ENCODE measurements at regions not wholly inside any gene's neighbourhood (a gene's known extent, or its start where the extent isn't known, plus 50 kb on each side); places are given as distances from the start of the nearest gene placed in this dataset.

- DNase-seq = no peak
- Histone ChIP-seq H3K36me3 (no peaks in the 10 kb centered on the region), H3K4me3 (no peak overlapping the region), H3K9me3 (no peaks in the 10 kb centered on the region), H3K27me3 (no peaks in the 10 kb centered on the region), H3K27ac (no peak overlapping the region), H3K4me1 (peaks cover 0 to 11% (median 0%) of the 10 kb centered on the region in 12 donors)
- WGBS, 4 donors = 80 to 89% (median 85%) methylated on average over 4 of the region's 4 CpGs
- no peak for TF ChIP-seq CTCF (IDR thresholded peaks at IDR 0.05)
- TF ChIP-seq POLR2A (IDR thresholded peaks at IDR 0.05) = no peak
- no peak for ATAC-seq
- intact Hi-C loops (cut with DNase I) = no loop called here
Measured at GRCh38 chrX:3550871-3551270, 162.6 kb downstream of the PRKX start.

GRCh38 chrX:3550160-3550751 is 163.2 kb downstream of the PRKX start:
- H3K27ac ChIP-seq = no peak overlapping the region
- WGBS, 4 donors = 87 to 91% (median 88%) methylated on average over 8 of the region's 8 CpGs
- intact Hi-C loops (cut with DNase I) = no loop called here
- ATAC-seq = no peak
- no peak for DNase-seq
- H3K27me3 ChIP-seq = no peaks in the 10 kb centered on the region
- H3K9me3 ChIP-seq = no peaks in the 10 kb centered on the region
- H3K4me3 ChIP-seq = no peak overlapping the region
- no peaks in the 10 kb centered on the region for H3K36me3 ChIP-seq
- peaks cover 0 to 11% (median 0%) of the 10 kb centered on the region in 12 donors for H3K4me1 ChIP-seq
- no peak for TF ChIP-seq CTCF (IDR thresholded peaks at IDR 0.05)
- TF ChIP-seq POLR2A (IDR thresholded peaks at IDR 0.05) = no peak

GRCh38 chrX:3549411-3549911 is 164.0 kb downstream of the PRKX start:
- Histone ChIP-seq H3K27ac (peak overlapping the region in 4 of 12 donors; percentile 29 to 57 (median 45)), H3K4me3 (peak overlapping the region in 9 of 12 donors; percentile 15 to 53 (median 32)), H3K36me3 (no peaks in the 10 kb centered on the region), H3K9me3 (no peaks in the 10 kb centered on the region), H3K27me3 (no peaks in the 10 kb centered on the region), H3K4me1 (peaks cover 0 to 11% (median 0%) of the 10 kb centered on the region in 12 donors)
- ATAC-seq (peak; percentile 39 to 63 (median 49)), DNase-seq (peak in 2 of 5 donors; percentile 7 to 43)
- TF ChIP-seq POLR2A (IDR thresholded peaks at IDR 0.05) (no peak), CTCF (IDR thresholded peaks at IDR 0.05) (no peak)
- 30 to 41% (median 39%) methylated on average over 13 of the region's 13 CpGs for WGBS, 4 donors
- intact Hi-C loops (cut with DNase I) = loop anchor here in 9 of 10 donors (2.0 to 10.0 kb wide), 6 partner anchors 202 to 435 kb away; partner anchors contain the start of gene MXRA5 (in 3 of the 9)

- intact Hi-C loops (cut with DNase I) = loop anchor here in 9 of 10 donors (2.0 to 10.0 kb wide), 6 partner anchors 202 to 434 kb away; partner anchors contain the start of gene MXRA5 (in 3 of the 9)
- no peaks in the 10 kb centered on the region for H3K36me3 ChIP-seq
- TF ChIP-seq CTCF (IDR thresholded peaks at IDR 0.05) (peak in 10 of 12 donors; percentile 28 to 51 (median 43)), POLR2A (IDR thresholded peaks at IDR 0.05) (no peak)
- DNase-seq (peak in 2 of 5 donors; percentile 18 to 24), ATAC-seq (peak in 2 of 4 donors; percentile 61 to 62)
- H3K4me3 ChIP-seq = peak overlapping the region in 9 of 12 donors; percentile 15 to 53 (median 32)
- no peaks in the 10 kb centered on the region for H3K9me3 ChIP-seq
- WGBS, 4 donors = 23 to 38% (median 34%) methylated on average over 15 of the region's 15 CpGs
- H3K27me3 ChIP-seq = no peaks in the 10 kb centered on the region
- H3K4me1 ChIP-seq = peaks cover 0 to 11% (median 0%) of the 10 kb centered on the region in 12 donors
- peak overlapping the region in 5 of 12 donors; percentile 24 to 57 (median 34) for H3K27ac ChIP-seq
Measured at GRCh38 chrX:3548765-3549391, 164.6 kb downstream of the PRKX start.

Measured in heart left ventricle (tissue), 16 donors.